ENCODE measurements at regions not wholly inside any gene's neighbourhood (a gene's known extent, or its start where the extent isn't known, plus 50 kb on each side); places are given as distances from the start of the nearest gene placed in this dataset.
"Not testable (repeated sequence)": the region's sequence is repeated elsewhere in the genome, so short reads cannot be mapped to it uniquely, and the experiment has no call there.

GRCh38 chr5:51636973-51637372 lies 253.7 kb downstream of the ISL1 start:
- TF ChIP-seq, protein P1, sequence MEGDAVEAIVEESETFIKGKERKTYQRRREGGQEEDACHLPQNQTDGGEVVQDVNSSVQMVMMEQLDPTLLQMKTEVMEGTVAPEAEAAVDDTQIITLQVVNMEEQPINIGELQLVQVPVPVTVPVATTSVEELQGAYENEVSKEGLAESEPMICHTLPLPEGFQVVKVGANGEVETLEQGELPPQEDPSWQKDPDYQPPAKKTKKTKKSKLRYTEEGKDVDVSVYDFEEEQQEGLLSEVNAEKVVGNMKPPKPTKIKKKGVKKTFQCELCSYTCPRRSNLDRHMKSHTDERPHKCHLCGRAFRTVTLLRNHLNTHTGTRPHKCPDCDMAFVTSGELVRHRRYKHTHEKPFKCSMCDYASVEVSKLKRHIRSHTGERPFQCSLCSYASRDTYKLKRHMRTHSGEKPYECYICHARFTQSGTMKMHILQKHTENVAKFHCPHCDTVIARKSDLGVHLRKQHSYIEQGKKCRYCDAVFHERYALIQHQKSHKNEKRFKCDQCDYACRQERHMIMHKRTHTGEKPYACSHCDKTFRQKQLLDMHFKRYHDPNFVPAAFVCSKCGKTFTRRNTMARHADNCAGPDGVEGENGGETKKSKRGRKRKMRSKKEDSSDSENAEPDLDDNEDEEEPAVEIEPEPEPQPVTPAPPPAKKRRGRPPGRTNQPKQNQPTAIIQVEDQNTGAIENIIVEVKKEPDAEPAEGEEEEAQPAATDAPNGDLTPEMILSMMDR (conservative IDR thresholded peaks at IDR 0.05), result not testable (repeated sequence)
- TF ChIP-seq ZFX (IDR thresholded peaks at IDR 0.05), result not testable (repeated sequence)

Data from C4-2B (cell line).